Central memory CD8-positive, alpha-beta T cell (primary cell): ENCODE measurements at regions not wholly inside any gene's neighbourhood (a gene's known extent, or its start where the extent isn't known, plus 50 kb on each side); places are given as distances from the start of the nearest gene placed in this dataset.

Source experiments
- ATAC-seq: fragments of 150-1000 bp; cut with Tn5 transposase; replicated peaks from 2 replicates; pipeline ENCODE4 v1.10.0; 2022; ENCODE audit warnings: mild to moderate bottlenecking, moderate FRiP score, moderate number of reproducible peaks; ENCODE audit not compliant: poor library complexity, severe bottlenecking; ENCODE audit errors: extremely low read depth
- DNase-seq, 2 donors: peaks; one replicate each; pipeline ENCODE4 v3.0.0; 2021; ENCODE audit warnings: low spot score in 2 of 2
- H3K27ac Mint-ChIP-seq: one replicate; pipeline ENCODE4 v1.8.0; 2022; ENCODE audit warnings: low read depth, mild to moderate bottlenecking, moderate library complexity, mixed read lengths
- H3K27me3 Mint-ChIP-seq: one replicate; pipeline ENCODE4 v1.8.0; 2022; ENCODE audit warnings: mixed read lengths
- H3K36me3 Mint-ChIP-seq: one replicate; pipeline ENCODE4 v1.8.0; 2022; ENCODE audit warnings: mild to moderate bottlenecking, moderate library complexity, mixed read lengths; ENCODE audit not compliant: insufficient read depth
- H3K4me1 Mint-ChIP-seq: one replicate; pipeline ENCODE4 v1.8.0; 2022; ENCODE audit warnings: mixed read lengths
- H3K4me3 Mint-ChIP-seq: one replicate; pipeline ENCODE4 v1.8.0; 2022; ENCODE audit warnings: mild to moderate bottlenecking, moderate library complexity, mixed read lengths
- H3K9me3 Mint-ChIP-seq: one replicate; pipeline ENCODE4 v1.8.0; 2022; ENCODE audit warnings: mixed read lengths

DNA sequence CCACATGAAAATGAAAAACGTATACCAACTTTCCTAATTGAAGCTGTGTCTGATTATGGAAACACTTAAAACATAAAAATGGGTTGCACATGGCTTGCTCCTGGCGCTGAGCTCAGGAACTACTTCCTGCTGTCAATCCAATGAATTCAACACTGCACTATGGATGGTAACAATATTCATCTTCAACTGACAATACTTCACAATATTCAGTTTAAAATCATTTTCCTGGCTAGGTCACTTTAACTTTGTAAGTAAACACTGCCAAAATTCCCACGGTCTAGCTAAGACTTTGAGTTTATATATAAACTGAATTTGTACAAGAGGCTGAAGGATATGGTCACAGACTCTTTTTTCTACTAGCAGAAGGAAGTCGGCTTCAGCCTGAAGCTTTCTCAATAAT is 556.9 kb downstream of the TNS3 start:
- no peaks in the 10 kb centered on the region for H3K27me3 Mint-ChIP-seq
- H3K36me3 Mint-ChIP-seq: no peaks in the 10 kb centered on the region
- no peak for DNase-seq
- no peak for ATAC-seq
- H3K4me1 Mint-ChIP-seq: no peaks in the 10 kb centered on the region
- H3K27ac Mint-ChIP-seq: no peak overlapping the region
- H3K4me3 Mint-ChIP-seq: no peak overlapping the region
- peaks cover 20% of the 10 kb centered on the region for H3K9me3 Mint-ChIP-seq

- DNase-seq (no peak), ATAC-seq (no peak)
- no peak overlapping the region for H3K4me3 Mint-ChIP-seq
- no peaks in the 10 kb centered on the region for H3K4me1 Mint-ChIP-seq
- peaks cover 12% of the 10 kb centered on the region for H3K9me3 Mint-ChIP-seq
- H3K27ac Mint-ChIP-seq: no peak overlapping the region
- no peaks in the 10 kb centered on the region for H3K36me3 Mint-ChIP-seq
- H3K27me3 Mint-ChIP-seq: no peaks in the 10 kb centered on the region
Measured at GRCh38 chr7:47008461-47008860, 573.5 kb downstream of the TNS3 start.

- H3K4me3 Mint-ChIP-seq: no peak overlapping the region
- no peaks in the 10 kb centered on the region for H3K27me3 Mint-ChIP-seq
- no peaks in the 10 kb centered on the region for H3K4me1 Mint-ChIP-seq
- no peaks in the 10 kb centered on the region for H3K36me3 Mint-ChIP-seq
- H3K9me3 Mint-ChIP-seq: peaks cover 12% of the 10 kb centered on the region
- ATAC-seq (no peak), DNase-seq (no peak)
- H3K27ac Mint-ChIP-seq: no peak overlapping the region
Measured at GRCh38 chr7:47007471-47007870, 574.4 kb downstream of the TNS3 start.

- H3K27me3 Mint-ChIP-seq: no peaks in the 10 kb centered on the region
- no peak for DNase-seq
- peaks cover 9% of the 10 kb centered on the region for H3K9me3 Mint-ChIP-seq
- ATAC-seq: no peak
- no peak overlapping the region for H3K27ac Mint-ChIP-seq
- H3K4me1 Mint-ChIP-seq: no peaks in the 10 kb centered on the region
- no peak overlapping the region for H3K4me3 Mint-ChIP-seq
- H3K36me3 Mint-ChIP-seq: no peaks in the 10 kb centered on the region
Measured at GRCh38 chr7:47000561-47000960, 581.4 kb downstream of the TNS3 start.

DNA sequence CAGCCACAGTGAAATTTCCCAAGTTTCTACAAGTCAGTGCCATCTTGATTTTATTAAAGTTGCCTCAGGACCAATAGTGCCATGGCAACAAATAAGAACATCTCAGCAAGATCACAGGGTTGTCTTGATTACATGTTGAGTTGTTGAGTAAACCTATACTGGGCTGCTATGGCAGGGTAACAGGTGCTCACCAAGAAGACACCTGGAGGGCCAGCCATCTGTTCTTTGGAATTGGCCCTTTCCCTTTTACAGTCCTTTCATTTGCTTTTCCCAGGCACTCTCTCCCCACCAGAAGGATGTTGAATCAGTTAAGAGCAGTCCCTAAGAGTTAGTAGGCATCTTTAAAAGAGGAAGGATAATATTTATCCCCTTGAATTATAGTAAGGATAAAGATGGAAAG is 582.0 kb downstream of the TNS3 start:
- H3K27ac Mint-ChIP-seq: no peak overlapping the region
- no peaks in the 10 kb centered on the region for H3K27me3 Mint-ChIP-seq
- no peak overlapping the region for H3K4me3 Mint-ChIP-seq
- no peaks in the 10 kb centered on the region for H3K4me1 Mint-ChIP-seq
- peaks cover 4% of the 10 kb centered on the region for H3K9me3 Mint-ChIP-seq
- H3K36me3 Mint-ChIP-seq: no peaks in the 10 kb centered on the region
- ATAC-seq: no peak
- DNase-seq: no peak

DNA sequence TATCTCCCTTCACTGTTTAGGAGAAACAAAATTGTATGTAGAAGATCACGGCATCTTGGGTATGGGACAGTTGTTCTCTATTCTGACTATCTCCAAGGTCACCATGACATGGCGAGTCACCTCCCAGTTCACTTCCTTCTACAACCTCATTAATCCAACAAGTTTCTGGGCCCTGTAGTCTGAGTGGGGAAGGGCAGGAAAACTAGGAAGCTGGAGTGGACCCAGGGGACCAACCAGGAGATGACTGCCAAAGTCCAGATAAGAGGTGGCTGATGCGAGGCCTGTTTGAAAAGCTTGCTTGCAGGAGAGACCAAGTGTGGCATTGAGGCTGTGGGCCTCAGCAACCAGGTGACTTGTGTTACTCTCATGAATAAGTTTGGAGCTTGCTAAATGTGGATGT is 584.9 kb downstream of the TNS3 start:
- Mint-ChIP-seq H3K4me1 (no peaks in the 10 kb centered on the region), H3K36me3 (no peaks in the 10 kb centered on the region), H3K27me3 (no peaks in the 10 kb centered on the region), H3K9me3 (no peaks in the 10 kb centered on the region), H3K4me3 (no peak overlapping the region), H3K27ac (no peak overlapping the region)
- DNase-seq (no peak), ATAC-seq (no peak)

DNA sequence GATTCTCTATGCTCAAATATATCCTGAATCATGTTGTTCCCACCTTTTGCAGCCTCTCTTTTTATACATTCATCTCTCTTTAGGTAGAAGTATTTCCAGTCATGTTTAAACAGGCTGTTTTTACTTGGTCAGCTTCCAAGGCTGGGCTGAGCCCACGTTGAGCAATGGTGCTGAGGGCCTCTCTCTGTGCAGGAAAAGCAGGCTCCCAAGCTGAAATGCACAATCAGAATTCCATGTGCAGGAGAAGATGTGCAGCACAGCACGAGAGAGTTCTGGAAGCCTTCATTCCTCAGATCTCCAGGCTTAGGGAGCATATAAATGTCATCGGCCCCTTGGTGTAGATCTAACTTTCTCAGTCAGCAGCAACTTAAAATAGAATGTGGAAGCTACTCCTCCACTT is 588.5 kb downstream of the TNS3 start:
- H3K9me3 Mint-ChIP-seq: no peaks in the 10 kb centered on the region
- no peaks in the 10 kb centered on the region for H3K36me3 Mint-ChIP-seq
- no peaks in the 10 kb centered on the region for H3K4me1 Mint-ChIP-seq
- H3K27me3 Mint-ChIP-seq: no peaks in the 10 kb centered on the region
- H3K27ac Mint-ChIP-seq: no peak overlapping the region
- ATAC-seq: no peak
- DNase-seq: no peak
- no peak overlapping the region for H3K4me3 Mint-ChIP-seq

GRCh38 chr7:46990761-46991160 is 591.1 kb downstream of the TNS3 start:
- Mint-ChIP-seq H3K27me3 (no peaks in the 10 kb centered on the region), H3K4me1 (no peaks in the 10 kb centered on the region), H3K36me3 (no peaks in the 10 kb centered on the region), H3K9me3 (no peaks in the 10 kb centered on the region), H3K4me3 (no peak overlapping the region), H3K27ac (no peak overlapping the region)
- no peak for ATAC-seq
- no peak for DNase-seq

DNA sequence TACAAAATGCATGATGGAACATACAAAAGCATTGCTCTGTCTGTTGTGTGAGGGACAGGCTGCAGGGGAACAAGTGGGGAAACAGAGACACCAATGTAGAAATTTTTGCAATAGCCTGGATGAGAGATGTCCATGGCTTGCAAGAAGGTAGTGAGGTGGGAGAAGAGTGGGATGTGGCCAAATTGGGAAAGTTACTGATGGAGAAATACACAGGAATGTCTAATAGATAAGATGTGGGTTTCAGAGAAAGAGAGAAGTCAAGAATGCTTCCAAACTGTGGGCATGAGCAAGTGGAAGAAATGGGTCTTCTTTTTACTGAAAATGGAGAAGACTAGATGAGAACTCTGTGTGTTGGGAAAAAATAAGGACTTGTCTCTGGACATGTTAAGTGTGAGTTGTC is 592.7 kb downstream of the TNS3 start:
- DNase-seq: no peak
- H3K9me3 Mint-ChIP-seq: no peaks in the 10 kb centered on the region
- no peaks in the 10 kb centered on the region for H3K27me3 Mint-ChIP-seq
- H3K4me3 Mint-ChIP-seq: no peak overlapping the region
- H3K27ac Mint-ChIP-seq: no peak overlapping the region
- no peaks in the 10 kb centered on the region for H3K36me3 Mint-ChIP-seq
- no peak for ATAC-seq
- no peaks in the 10 kb centered on the region for H3K4me1 Mint-ChIP-seq

GRCh38 chr7:46982928-46983327 is 599.0 kb downstream of the TNS3 start:
- Mint-ChIP-seq H3K4me1 (no peaks in the 10 kb centered on the region), H3K9me3 (peaks cover 6% of the 10 kb centered on the region), H3K36me3 (no peaks in the 10 kb centered on the region), H3K27me3 (no peaks in the 10 kb centered on the region), H3K27ac (no peak overlapping the region), H3K4me3 (no peak overlapping the region)
- ATAC-seq (no peak), DNase-seq (no peak)

GRCh38 chr7:46979439-46979838 is 602.5 kb downstream of the TNS3 start:
- ATAC-seq: no peak
- no peaks in the 10 kb centered on the region for H3K27me3 Mint-ChIP-seq
- H3K4me3 Mint-ChIP-seq: no peak overlapping the region
- H3K9me3 Mint-ChIP-seq: peaks cover 6% of the 10 kb centered on the region
- no peak overlapping the region for H3K27ac Mint-ChIP-seq
- DNase-seq: no peak
- no peaks in the 10 kb centered on the region for H3K4me1 Mint-ChIP-seq
- H3K36me3 Mint-ChIP-seq: no peaks in the 10 kb centered on the region

DNA sequence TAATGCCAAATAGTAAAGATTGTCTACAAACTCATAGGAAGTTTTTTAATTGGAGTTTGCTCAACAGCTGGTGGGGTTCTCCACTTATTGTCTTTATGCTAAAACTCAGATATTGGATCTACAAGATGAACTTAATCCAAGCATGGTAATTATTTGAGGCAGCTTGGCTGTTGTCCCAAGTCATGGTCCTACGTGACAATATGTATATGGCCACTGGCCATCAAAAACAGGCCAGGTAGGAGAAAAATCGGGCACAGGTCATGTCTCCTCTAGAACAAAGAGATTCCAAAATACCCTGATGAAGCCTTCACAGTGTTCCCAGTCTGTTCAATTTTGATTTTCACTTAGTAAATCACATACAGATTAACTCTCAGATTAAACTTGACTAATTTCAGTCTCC is 606.4 kb downstream of the TNS3 start:
- Mint-ChIP-seq H3K4me3 (no peak overlapping the region), H3K27me3 (no peaks in the 10 kb centered on the region), H3K9me3 (peaks cover under 1% of the 10 kb centered on the region), H3K4me1 (no peaks in the 10 kb centered on the region), H3K27ac (no peak overlapping the region), H3K36me3 (no peaks in the 10 kb centered on the region)
- no peak for ATAC-seq
- no peak for DNase-seq

GRCh38 chr7:46972205-46972604 is 609.7 kb downstream of the TNS3 start:
- Mint-ChIP-seq H3K27ac (no peak overlapping the region), H3K4me3 (no peak overlapping the region), H3K27me3 (no peaks in the 10 kb centered on the region), H3K4me1 (no peaks in the 10 kb centered on the region), H3K9me3 (peaks cover 17% of the 10 kb centered on the region), H3K36me3 (no peaks in the 10 kb centered on the region)
- ATAC-seq (no peak), DNase-seq (no peak)

DNA sequence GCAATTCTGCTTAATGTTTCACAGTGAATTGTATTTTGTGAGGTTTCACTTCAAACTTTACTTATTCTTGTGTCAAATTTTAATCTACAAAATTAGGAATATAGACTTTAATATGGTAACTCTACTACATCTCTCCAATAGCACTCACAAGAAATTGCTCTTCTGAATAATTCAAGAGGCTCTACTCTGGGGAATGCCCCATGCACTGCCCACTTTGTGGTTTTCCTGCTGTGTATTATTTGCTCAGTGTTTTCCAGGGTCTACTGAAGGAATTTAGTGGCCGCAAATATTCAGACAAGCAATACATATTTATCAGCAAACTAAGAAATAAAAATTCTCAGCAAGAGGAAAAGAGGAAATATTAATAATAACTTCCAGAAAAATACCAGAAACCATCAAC is 611.4 kb downstream of the TNS3 start:
- H3K27ac Mint-ChIP-seq: no peak overlapping the region
- H3K36me3 Mint-ChIP-seq: no peaks in the 10 kb centered on the region
- DNase-seq: no peak
- H3K9me3 Mint-ChIP-seq: peaks cover 17% of the 10 kb centered on the region
- no peaks in the 10 kb centered on the region for H3K27me3 Mint-ChIP-seq
- no peaks in the 10 kb centered on the region for H3K4me1 Mint-ChIP-seq
- no peak overlapping the region for H3K4me3 Mint-ChIP-seq
- ATAC-seq: no peak
